ENCODE measurements at regions not wholly inside any gene's neighbourhood (a gene's known extent, or its start where the extent isn't known, plus 50 kb on each side); places are given as distances from the start of the nearest gene placed in this dataset.

- Histone ChIP-seq H3K79me1 (ENCODE audit: insufficient read depth, low read depth, low read length, poor library complexity, severe bottlenecking) (no peaks in the 10 kb centered on the region), H3K18ac (ENCODE audit: insufficient read length, low read depth, low read length) (no peak overlapping the region), H2BK5ac (ENCODE audit: insufficient read length, low read length) (no peak overlapping the region), H3K79me2 (ENCODE audit: insufficient read depth, low read length) (no peaks in the 10 kb centered on the region), H3T11ph (ENCODE audit: low read length) (no peak overlapping the region), H3K23me2 (ENCODE audit: insufficient read length, low read depth, low read length, poor library complexity, severe bottlenecking) (no peaks in the 10 kb centered on the region), H3K4ac (ENCODE audit: low read depth, low read length) (no peak overlapping the region), H4K91ac (ENCODE audit: insufficient read length, low read depth, low read length) (no peak overlapping the region), H3K9ac (ENCODE audit: extremely low read depth, insufficient read length, low read length) (no peak overlapping the region), H3K23ac (ENCODE audit: insufficient read length, low read depth, low read length) (no peak overlapping the region), H3K27me3 (ENCODE audit: insufficient read depth, low read length) (no peaks in the 10 kb centered on the region), H3K9me3 (ENCODE audit: control insufficient read depth, low read depth, low read length) (no peaks in the 10 kb centered on the region), H3K14ac (ENCODE audit: insufficient read depth, low read length) (no peak overlapping the region), H4K20me1 (ENCODE audit: control insufficient read depth, insufficient read depth, insufficient read length) (no peaks in the 10 kb centered on the region), H3K56ac (ENCODE audit: insufficient read length, low read depth, low read length) (no peak overlapping the region), H2BK12ac (ENCODE audit: insufficient read length, low read depth, low read length) (no peak overlapping the region), H3K27ac (ENCODE audit: insufficient read length, low read depth, low read length) (no peak overlapping the region), H2AK5ac (ENCODE audit: insufficient read length, low read length) (no peak overlapping the region), H4K8ac (replicated peaks; ENCODE audit: insufficient read length, low read depth, low read length) (no peak overlapping the region), H3K4me1 (ENCODE audit: insufficient read depth, low read length) (no peaks in the 10 kb centered on the region), H2BK20ac (ENCODE audit: low read depth, low read length, poor library complexity, severe bottlenecking) (no peak overlapping the region), H4K5ac (ENCODE audit: insufficient read length, low read depth, low read length) (no peak overlapping the region), H2BK15ac (ENCODE audit: low read depth, low read length) (no peak overlapping the region), H3K4me2 (ENCODE audit: insufficient read depth, insufficient read length, low read length) (no peak overlapping the region), H2BK120ac (ENCODE audit: low read depth, low read length, poor library complexity, severe bottlenecking) (no peak overlapping the region), H2AFZ (ENCODE audit: low read length) (no peak overlapping the region)
- TF ChIP-seq CTCF (conservative IDR thresholded peaks at IDR 0.05): no peak
- Mint-ChIP-seq H3K27ac (no peak overlapping the region), H3K4me3 (no peak overlapping the region), H3K4me1 (no peaks in the 10 kb centered on the region), H3K36me3 (ENCODE audit: insufficient read depth in 1 of 3, low read depth in 3 of 3) (peaks cover 0 to 9% (median 0%) of the 10 kb centered on the region in 3 experiments; a peak in 1 of 7 replicates), H3K27me3 (ENCODE audit: low read depth) (no peaks in the 10 kb centered on the region), H3K9me3 (peaks cover 11 to 13% of the 10 kb centered on the region in 2 experiments; a peak in 4 of 5 replicates)
- no peak for DNase-seq
Measured at GRCh38 chr5:27978322-27978721, 939.9 kb upstream of the CDH9 start.

Measured in H9 (cell line).